ENCODE measurements at regions not wholly inside any gene's neighbourhood (a gene's known extent, or its start where the extent isn't known, plus 50 kb on each side); places are given as distances from the start of the nearest gene placed in this dataset.

- H3K4me3 ChIP-seq (ENCODE audit: low read depth in 1 of 5, low read length in 5 of 5), result no peak overlapping the region
- H3K9ac ChIP-seq (ENCODE audit: low read length in 5 of 5), result no peak overlapping the region
- H3K9me3 ChIP-seq (ENCODE audit: control insufficient read depth in 5 of 5, low read length in 5 of 5), result no peaks in the 10 kb centered on the region
- no peaks in the 10 kb centered on the region for H3K36me3 ChIP-seq (ENCODE audit: control insufficient read depth in 5 of 5, insufficient read depth in 5 of 5, low read length in 5 of 5)
- H3K4me1 ChIP-seq (ENCODE audit: control insufficient read depth in 5 of 5, insufficient read depth in 5 of 5, low read length in 5 of 5), result peaks cover 0 to 6% (median 0%) of the 10 kb centered on the region in 5 donors
- H3K27me3 ChIP-seq (ENCODE audit: control insufficient read depth in 5 of 5, insufficient read depth in 4 of 5, low read length in 5 of 5), result no peaks in the 10 kb centered on the region
- no peak overlapping the region for H3K27ac ChIP-seq (ENCODE audit: low read depth, low read length)
These were observed 213.6 kb upstream of the FAM98A start for GRCh38 chr2:33812707-33813106.

- Histone ChIP-seq H3K9ac (ENCODE audit: low read length in 5 of 5) (no peak overlapping the region), H3K27ac (ENCODE audit: low read depth, low read length) (no peak overlapping the region), H3K4me3 (ENCODE audit: low read depth in 1 of 5, low read length in 5 of 5) (no peak overlapping the region)
These were observed 211.1 kb upstream of the FAM98A start for GRCh38 chr2:33810046-33810835.

GRCh38 chr2:33806041-33806440 lies 206.9 kb upstream of the FAM98A start:
- Histone ChIP-seq H3K9ac (ENCODE audit: low read length in 5 of 5) (no peak overlapping the region), H3K4me3 (ENCODE audit: low read depth in 1 of 5, low read length in 5 of 5) (no peak overlapping the region), H3K36me3 (ENCODE audit: control insufficient read depth in 5 of 5, insufficient read depth in 5 of 5, low read length in 5 of 5) (no peaks in the 10 kb centered on the region), H3K4me1 (ENCODE audit: control insufficient read depth in 5 of 5, insufficient read depth in 5 of 5, low read length in 5 of 5) (peaks cover 0 to 6% (median 0%) of the 10 kb centered on the region in 5 donors), H3K9me3 (ENCODE audit: control insufficient read depth in 5 of 5, low read length in 5 of 5) (no peaks in the 10 kb centered on the region), H3K27me3 (ENCODE audit: control insufficient read depth in 5 of 5, insufficient read depth in 4 of 5, low read length in 5 of 5) (no peaks in the 10 kb centered on the region), H3K27ac (ENCODE audit: low read depth, low read length) (no peak overlapping the region)

More at GRCh38 chr2:33810046-33810835, 211.1 kb upstream of the FAM98A start:
- H3K4me1 ChIP-seq (ENCODE audit: control insufficient read depth in 5 of 5, insufficient read depth in 5 of 5, low read length in 5 of 5), result peaks cover 0 to 6% (median 0%) of the 10 kb centered on the region in 5 donors
- no peaks in the 10 kb centered on the region for H3K36me3 ChIP-seq (ENCODE audit: control insufficient read depth in 5 of 5, insufficient read depth in 5 of 5, low read length in 5 of 5)
- H3K9me3 ChIP-seq (ENCODE audit: control insufficient read depth in 5 of 5, low read length in 5 of 5), result no peaks in the 10 kb centered on the region
- H3K27me3 ChIP-seq (ENCODE audit: control insufficient read depth in 5 of 5, insufficient read depth in 4 of 5, low read length in 5 of 5), result no peaks in the 10 kb centered on the region

GRCh38 chr2:33804155-33804554 lies 205.1 kb upstream of the FAM98A start:
- H3K36me3 ChIP-seq (ENCODE audit: control insufficient read depth in 5 of 5, insufficient read depth in 5 of 5, low read length in 5 of 5), result no peaks in the 10 kb centered on the region
- no peaks in the 10 kb centered on the region for H3K9me3 ChIP-seq (ENCODE audit: control insufficient read depth in 5 of 5, low read length in 5 of 5)
- H3K4me3 ChIP-seq (ENCODE audit: low read depth in 1 of 5, low read length in 5 of 5), result no peak overlapping the region
- H3K9ac ChIP-seq (ENCODE audit: low read length in 5 of 5), result no peak overlapping the region
- H3K4me1 ChIP-seq (ENCODE audit: control insufficient read depth in 5 of 5, insufficient read depth in 5 of 5, low read length in 5 of 5), result no peaks in the 10 kb centered on the region
- no peak overlapping the region for H3K27ac ChIP-seq (ENCODE audit: low read depth, low read length)
- no peaks in the 10 kb centered on the region for H3K27me3 ChIP-seq (ENCODE audit: control insufficient read depth in 5 of 5, insufficient read depth in 4 of 5, low read length in 5 of 5)

GRCh38 chr2:33796511-33796910 lies 197.4 kb upstream of the FAM98A start:
- Histone ChIP-seq H3K27ac (ENCODE audit: low read depth, low read length) (no peak overlapping the region), H3K4me1 (ENCODE audit: control insufficient read depth in 5 of 5, insufficient read depth in 5 of 5, low read length in 5 of 5) (peaks cover 0 to 2% (median 0%) of the 10 kb centered on the region in 5 donors), H3K9ac (ENCODE audit: low read length in 5 of 5) (no peak overlapping the region), H3K36me3 (ENCODE audit: control insufficient read depth in 5 of 5, insufficient read depth in 5 of 5, low read length in 5 of 5) (no peaks in the 10 kb centered on the region), H3K27me3 (ENCODE audit: control insufficient read depth in 5 of 5, insufficient read depth in 4 of 5, low read length in 5 of 5) (no peaks in the 10 kb centered on the region), H3K4me3 (ENCODE audit: low read depth in 1 of 5, low read length in 5 of 5) (no peak overlapping the region), H3K9me3 (ENCODE audit: control insufficient read depth in 5 of 5, low read length in 5 of 5) (no peaks in the 10 kb centered on the region)

GRCh38 chr2:33791625-33792024 lies 192.5 kb upstream of the FAM98A start:
- H3K4me3 ChIP-seq (ENCODE audit: low read depth in 1 of 5, low read length in 5 of 5), result no peak overlapping the region
- H3K4me1 ChIP-seq (ENCODE audit: control insufficient read depth in 5 of 5, insufficient read depth in 5 of 5, low read length in 5 of 5), result peaks cover 0 to 3% (median 0%) of the 10 kb centered on the region in 5 donors
- no peak overlapping the region for H3K27ac ChIP-seq (ENCODE audit: low read depth, low read length)
- H3K9me3 ChIP-seq (ENCODE audit: control insufficient read depth in 5 of 5, low read length in 5 of 5), result peaks cover 0 to 2% (median 0%) of the 10 kb centered on the region in 5 donors
- H3K27me3 ChIP-seq (ENCODE audit: control insufficient read depth in 5 of 5, insufficient read depth in 4 of 5, low read length in 5 of 5), result no peaks in the 10 kb centered on the region
- no peaks in the 10 kb centered on the region for H3K36me3 ChIP-seq (ENCODE audit: control insufficient read depth in 5 of 5, insufficient read depth in 5 of 5, low read length in 5 of 5)
- no peak overlapping the region for H3K9ac ChIP-seq (ENCODE audit: low read length in 5 of 5)

- no peak overlapping the region for H3K4me3 ChIP-seq (ENCODE audit: low read depth in 1 of 5, low read length in 5 of 5)
- H3K27me3 ChIP-seq (ENCODE audit: control insufficient read depth in 5 of 5, insufficient read depth in 4 of 5, low read length in 5 of 5), result no peaks in the 10 kb centered on the region
- peaks cover 0 to 3% (median 0%) of the 10 kb centered on the region in 5 donors for H3K4me1 ChIP-seq (ENCODE audit: control insufficient read depth in 5 of 5, insufficient read depth in 5 of 5, low read length in 5 of 5)
- no peak overlapping the region for H3K27ac ChIP-seq (ENCODE audit: low read depth, low read length)
- peaks cover 0 to 2% (median 0%) of the 10 kb centered on the region in 5 donors for H3K9me3 ChIP-seq (ENCODE audit: control insufficient read depth in 5 of 5, low read length in 5 of 5)
- no peak overlapping the region for H3K9ac ChIP-seq (ENCODE audit: low read length in 5 of 5)
- no peaks in the 10 kb centered on the region for H3K36me3 ChIP-seq (ENCODE audit: control insufficient read depth in 5 of 5, insufficient read depth in 5 of 5, low read length in 5 of 5)
These were observed 188.9 kb upstream of the FAM98A start for GRCh38 chr2:33788044-33788443.

GRCh38 chr2:33786881-33787280 lies 187.8 kb upstream of the FAM98A start:
- H3K9me3 ChIP-seq (ENCODE audit: control insufficient read depth in 5 of 5, low read length in 5 of 5), result peaks cover 0 to 2% (median 0%) of the 10 kb centered on the region in 5 donors
- no peaks in the 10 kb centered on the region for H3K27me3 ChIP-seq (ENCODE audit: control insufficient read depth in 5 of 5, insufficient read depth in 4 of 5, low read length in 5 of 5)
- no peaks in the 10 kb centered on the region for H3K36me3 ChIP-seq (ENCODE audit: control insufficient read depth in 5 of 5, insufficient read depth in 5 of 5, low read length in 5 of 5)
- H3K27ac ChIP-seq (ENCODE audit: low read depth, low read length), result no peak overlapping the region
- H3K4me1 ChIP-seq (ENCODE audit: control insufficient read depth in 5 of 5, insufficient read depth in 5 of 5, low read length in 5 of 5), result peaks cover 0 to 3% (median 0%) of the 10 kb centered on the region in 5 donors
- no peak overlapping the region for H3K4me3 ChIP-seq (ENCODE audit: low read depth in 1 of 5, low read length in 5 of 5)
- no peak overlapping the region for H3K9ac ChIP-seq (ENCODE audit: low read length in 5 of 5)

- Histone ChIP-seq H3K27ac (ENCODE audit: low read depth, low read length) (no peak overlapping the region), H3K4me3 (ENCODE audit: low read depth in 1 of 5, low read length in 5 of 5) (no peak overlapping the region), H3K36me3 (ENCODE audit: control insufficient read depth in 5 of 5, insufficient read depth in 5 of 5, low read length in 5 of 5) (no peaks in the 10 kb centered on the region), H3K9ac (ENCODE audit: low read length in 5 of 5) (no peak overlapping the region), H3K27me3 (ENCODE audit: control insufficient read depth in 5 of 5, insufficient read depth in 4 of 5, low read length in 5 of 5) (no peaks in the 10 kb centered on the region), H3K4me1 (ENCODE audit: control insufficient read depth in 5 of 5, insufficient read depth in 5 of 5, low read length in 5 of 5) (no peaks in the 10 kb centered on the region), H3K9me3 (ENCODE audit: control insufficient read depth in 5 of 5, low read length in 5 of 5) (peaks cover 0 to 2% (median 0%) of the 10 kb centered on the region in 5 donors)
These were observed 186.4 kb upstream of the FAM98A start for GRCh38 chr2:33785201-33786106.

GRCh38 chr2:33784488-33784887 lies 185.4 kb upstream of the FAM98A start:
- no peaks in the 10 kb centered on the region for H3K27me3 ChIP-seq (ENCODE audit: control insufficient read depth in 5 of 5, insufficient read depth in 4 of 5, low read length in 5 of 5)
- no peaks in the 10 kb centered on the region for H3K36me3 ChIP-seq (ENCODE audit: control insufficient read depth in 5 of 5, insufficient read depth in 5 of 5, low read length in 5 of 5)
- no peak overlapping the region for H3K9ac ChIP-seq (ENCODE audit: low read length in 5 of 5)
- peaks cover 0 to 2% (median 0%) of the 10 kb centered on the region in 5 donors for H3K9me3 ChIP-seq (ENCODE audit: control insufficient read depth in 5 of 5, low read length in 5 of 5)
- no peak overlapping the region for H3K27ac ChIP-seq (ENCODE audit: low read depth, low read length)
- H3K4me1 ChIP-seq (ENCODE audit: control insufficient read depth in 5 of 5, insufficient read depth in 5 of 5, low read length in 5 of 5), result no peaks in the 10 kb centered on the region
- H3K4me3 ChIP-seq (ENCODE audit: low read depth in 1 of 5, low read length in 5 of 5), result no peak overlapping the region

Data from subcutaneous abdominal adipose tissue (tissue), 5 donors.